H9 (cell line): ENCODE measurements at regions not wholly inside any gene's neighbourhood (a gene's known extent, or its start where the extent isn't known, plus 50 kb on each side); places are given as distances from the start of the nearest gene placed in this dataset.

Source experiments
- DNase-seq: peaks from one replicate; pipeline ENCODE4 v3.0.0-alpha.2; 2017
- H2AFZ ChIP-seq: one replicate; pipeline ENCODE4 v1.6.1; 2013; ENCODE audit warnings: mild to moderate bottlenecking, low read length, control low read depth, moderate library complexity
- H2AK5ac ChIP-seq: 2 replicates; pipeline ENCODE4 v1.6.1; 2013; ENCODE audit warnings: low read length, control low read depth, mixed read lengths; ENCODE audit not compliant: insufficient read length
- H2BK120ac ChIP-seq: one replicate; pipeline ENCODE4 v1.6.1; 2013; ENCODE audit warnings: low read depth, mild to moderate bottlenecking, low read length, control low read depth, inconsistent platforms; ENCODE audit not compliant: poor library complexity, severe bottlenecking
- H2BK12ac ChIP-seq: 2 replicates; pipeline ENCODE4 v1.6.1; 2013; ENCODE audit warnings: low read length, control low read depth, mixed read lengths, low read depth; ENCODE audit not compliant: insufficient read length
- H2BK15ac ChIP-seq: 2 replicates; pipeline ENCODE4 v1.6.1; 2013; ENCODE audit warnings: low read depth, low read length, control low read depth
- H2BK20ac ChIP-seq: one replicate; pipeline ENCODE4 v1.6.1; 2013; ENCODE audit warnings: low read depth, mild to moderate bottlenecking, low read length, control low read depth, inconsistent platforms; ENCODE audit not compliant: poor library complexity, severe bottlenecking
- H2BK5ac ChIP-seq: 2 replicates; pipeline ENCODE4 v1.6.1; 2013; ENCODE audit warnings: low read length, control low read depth, mixed read lengths; ENCODE audit not compliant: insufficient read length
- H3K14ac ChIP-seq: 2 replicates; pipeline ENCODE4 v1.6.1; 2013; ENCODE audit warnings: low read length, control low read depth; ENCODE audit not compliant: insufficient read depth
- H3K18ac ChIP-seq: 2 replicates; pipeline ENCODE4 v1.6.1; 2013; ENCODE audit warnings: low read depth, mild to moderate bottlenecking, mixed read lengths, low read length, control low read depth; ENCODE audit not compliant: insufficient read length
- H3K23ac ChIP-seq: 2 replicates; pipeline ENCODE4 v1.6.1; 2013; ENCODE audit warnings: low read length, control low read depth, mixed read lengths, low read depth; ENCODE audit not compliant: insufficient read length
- H3K23me2 ChIP-seq: 2 replicates; pipeline ENCODE4 v1.6.1; 2013; ENCODE audit warnings: low read depth, mild to moderate bottlenecking, mixed read lengths, low read length, control low read depth; ENCODE audit not compliant: insufficient read length, poor library complexity, severe bottlenecking
- H3K27ac ChIP-seq: 2 replicates; pipeline ENCODE4 v1.5.1; 2013; ENCODE audit warnings: low read length, control low read depth, mixed read lengths, low read depth; ENCODE audit not compliant: insufficient read length
- H3K27me3 ChIP-seq: 2 replicates; pipeline ENCODE4 v1.6.1; 2013; ENCODE audit warnings: low read length, control low read depth, inconsistent platforms; ENCODE audit not compliant: insufficient read depth
- H3K4ac ChIP-seq: 2 replicates; pipeline ENCODE4 v1.6.1; 2013; ENCODE audit warnings: low read depth, mild to moderate bottlenecking, control low read depth, inconsistent platforms, low read length, moderate library complexity
- H3K4me1 ChIP-seq: 2 replicates; pipeline ENCODE4 v1.6.1; 2013; ENCODE audit warnings: low read length, control low read depth, inconsistent platforms; ENCODE audit not compliant: insufficient read depth
- H3K4me2 ChIP-seq: 2 replicates; pipeline ENCODE4 v1.6.1; 2013; ENCODE audit warnings: low read length, control low read depth, mixed read lengths; ENCODE audit not compliant: insufficient read length, insufficient read depth
- H3K56ac ChIP-seq: 2 replicates; pipeline ENCODE4 v1.6.1; 2013; ENCODE audit warnings: low read depth, mild to moderate bottlenecking, mixed read lengths, low read length, control low read depth; ENCODE audit not compliant: insufficient read length
- H3K79me1 ChIP-seq: 2 replicates; pipeline ENCODE4 v1.6.1; 2013; ENCODE audit warnings: low read depth, mild to moderate bottlenecking, moderate library complexity, low read length, control low read depth, inconsistent platforms; ENCODE audit not compliant: insufficient read depth, poor library complexity, severe bottlenecking
- H3K79me2 ChIP-seq: 2 replicates; pipeline ENCODE4 v1.6.1; 2013; ENCODE audit warnings: low read length, control low read depth, inconsistent platforms; ENCODE audit not compliant: insufficient read depth
- H3K9ac ChIP-seq: 2 replicates; pipeline ENCODE4 v1.6.1; 2013; ENCODE audit warnings: low read length, control low read depth, mixed read lengths; ENCODE audit not compliant: insufficient read length; ENCODE audit errors: extremely low read depth
- H3K9me3 ChIP-seq: one replicate; pipeline ENCODE4 v1.6.1; 2013; ENCODE audit warnings: low read depth, low read length, inconsistent platforms; ENCODE audit not compliant: control insufficient read depth
- H3T11ph ChIP-seq: one replicate; pipeline ENCODE4 v1.6.1; 2013; ENCODE audit warnings: mild to moderate bottlenecking, low read length, control low read depth, inconsistent platforms
- H4K20me1 ChIP-seq: one replicate; pipeline ENCODE4 v1.6.1; 2013; ENCODE audit not compliant: control insufficient read depth, insufficient read length, insufficient read depth
- H4K5ac ChIP-seq: 2 replicates; pipeline ENCODE4 v1.6.1; 2013; ENCODE audit warnings: low read depth, mild to moderate bottlenecking, mixed read lengths, low read length, control low read depth; ENCODE audit not compliant: insufficient read length
- H4K8ac ChIP-seq: replicated peaks from 2 replicates; pipeline ENCODE4 v1.6.1; 2013; ENCODE audit warnings: low read length, control low read depth, mixed read lengths, low read depth; ENCODE audit not compliant: insufficient read length
- H4K91ac ChIP-seq: 2 replicates; pipeline ENCODE4 v1.6.1; 2013; ENCODE audit warnings: low read depth, mild to moderate bottlenecking, moderate library complexity, mixed read lengths, low read length, control low read depth; ENCODE audit not compliant: insufficient read length
- H3K27ac Mint-ChIP-seq, 3 experiments: 2 replicates in 2 of 3; 3 replicates in 1 of 3; pipeline ENCODE4 v1.8.0; 2020 to 2021; ENCODE audit warnings: mixed read lengths in 3 of 3, mild to moderate bottlenecking in 1 of 3, moderate library complexity in 1 of 3
- H3K27me3 Mint-ChIP-seq: 2 replicates; pipeline ENCODE4 v1.8.0; 2021; ENCODE audit warnings: low read depth, mild to moderate bottlenecking, moderate library complexity, mixed read lengths
- H3K36me3 Mint-ChIP-seq, 3 experiments: 2 replicates in 2 of 3; 3 replicates in 1 of 3; pipeline ENCODE4 v1.8.0; 2020 to 2021; ENCODE audit warnings: low read depth in 3 of 3, mixed read lengths in 3 of 3; ENCODE audit not compliant: insufficient read depth in 1 of 3
- H3K4me1 Mint-ChIP-seq, 2 experiments: 2 replicates each; pipeline ENCODE4 v1.8.0; 2020; ENCODE audit warnings: mixed read lengths in 2 of 2
- H3K4me3 Mint-ChIP-seq, 2 experiments: 2 replicates in 1 of 2; 3 replicates in 1 of 2; pipeline ENCODE4 v1.8.0; 2020 to 2021; ENCODE audit warnings: mild to moderate bottlenecking in 2 of 2, mixed read lengths in 2 of 2, moderate library complexity in 1 of 2
- H3K9me3 Mint-ChIP-seq, 2 experiments: 2 replicates in 1 of 2; 3 replicates in 1 of 2; pipeline ENCODE4 v1.8.0; 2020; ENCODE audit warnings: mild to moderate bottlenecking in 2 of 2, mixed read lengths in 2 of 2, moderate library complexity in 1 of 2
- CTCF ChIP-seq: fragments of 200-600 bp; sonication (generic); conservative IDR thresholded peaks from 3 replicates; pipeline ENCODE4 v1.8.0; 2021; ENCODE audit warnings: antibody characterized with exemption, mild to moderate bottlenecking
- WGBS: extraction: QIAGEN DNeasy Blood & Tissue Kit; methylation state at CpG from one replicate; pipeline ENCODE4 v1.1.7; 2013; ENCODE audit warnings: missing lambda C conversion rate, low lambda C conversion rate, mixed read lengths; ENCODE audit not compliant: insufficient read length; ENCODE audit errors: extremely low coverage; 5-methylcytosine and 5-hydroxymethylcytosine counted together

- Mint-ChIP-seq H3K36me3 (no peaks in the 10 kb centered on the region), H3K27me3 (no peaks in the 10 kb centered on the region), H3K27ac (no peak overlapping the region), H3K4me3 (no peak overlapping the region), H3K4me1 (peaks cover 6 to 8% of the 10 kb centered on the region in 2 experiments), H3K9me3 (no peaks in the 10 kb centered on the region)
- no peak overlapping the region for H3K14ac ChIP-seq
- H3K27me3 ChIP-seq, result no peaks in the 10 kb centered on the region
- no peak for TF ChIP-seq CTCF
- no peak overlapping the region for H2AK5ac ChIP-seq
- no peak overlapping the region for H2BK120ac ChIP-seq
- H3K23me2 ChIP-seq, result no peaks in the 10 kb centered on the region
- H3K27ac ChIP-seq, result no peak overlapping the region
- H2BK15ac ChIP-seq, result no peak overlapping the region
- no peak overlapping the region for H2BK12ac ChIP-seq
- no peak overlapping the region for H3K9ac ChIP-seq
- H3K79me2 ChIP-seq, result no peaks in the 10 kb centered on the region
- H4K20me1 ChIP-seq, result no peaks in the 10 kb centered on the region
- no peaks in the 10 kb centered on the region; the same call in 1 of the 2 replicates for H3K4me1 ChIP-seq
- H3K4ac ChIP-seq, result no peak overlapping the region
- no peaks in the 10 kb centered on the region for H3K79me1 ChIP-seq
- H4K5ac ChIP-seq, result no peak overlapping the region
- no peak overlapping the region for H3K4me2 ChIP-seq
- H4K8ac ChIP-seq, result no peak overlapping the region
- H3T11ph ChIP-seq, result no peak overlapping the region
- no CpG with 5 or more reads among the region's 2 CpGs for WGBS
- no peak overlapping the region for H2AFZ ChIP-seq
- H2BK5ac ChIP-seq, result no peak overlapping the region
- no peak overlapping the region for H4K91ac ChIP-seq
- no peak overlapping the region for H3K23ac ChIP-seq
- H3K9me3 ChIP-seq, result no peaks in the 10 kb centered on the region
- no peak for DNase-seq
- no peak overlapping the region for H3K18ac ChIP-seq
- no peak overlapping the region for H2BK20ac ChIP-seq
- H3K56ac ChIP-seq, result no peak overlapping the region
These were observed 554.0 kb downstream of the NSUN3 start for GRCh38 chr3:94616833-94617232.
